GM12875 (cell line): ENCODE measurements at regions not wholly inside any gene's neighbourhood (a gene's known extent, or its start where the extent isn't known, plus 50 kb on each side); places are given as distances from the start of the nearest gene placed in this dataset.

Experiments used
- H3K4me3 ChIP-seq: one replicate; pipeline ENCODE4 v1.5.1; 2011; ENCODE audit warnings: low read depth, low read length, control low read depth
- CTCF ChIP-seq: IDR thresholded peaks from 2 replicates; pipeline ENCODE4 v1.5.1; 2011; ENCODE audit warnings: low read depth, mild to moderate bottlenecking, control low read depth, inconsistent platforms, low read length, moderate library complexity, borderline replicate concordance; ENCODE audit not compliant: insufficient read depth

- TF ChIP-seq CTCF, result no peak
- no peak overlapping the region for H3K4me3 ChIP-seq
These were observed 92.0 kb upstream of the SIM2 start for GRCh38 chr21:36606983-36607325.

GRCh38 chr21:36608041-36608896 is 90.6 kb upstream of the SIM2 start:
- no peak for TF ChIP-seq CTCF
- H3K4me3 ChIP-seq, result no peak overlapping the region

DNA sequence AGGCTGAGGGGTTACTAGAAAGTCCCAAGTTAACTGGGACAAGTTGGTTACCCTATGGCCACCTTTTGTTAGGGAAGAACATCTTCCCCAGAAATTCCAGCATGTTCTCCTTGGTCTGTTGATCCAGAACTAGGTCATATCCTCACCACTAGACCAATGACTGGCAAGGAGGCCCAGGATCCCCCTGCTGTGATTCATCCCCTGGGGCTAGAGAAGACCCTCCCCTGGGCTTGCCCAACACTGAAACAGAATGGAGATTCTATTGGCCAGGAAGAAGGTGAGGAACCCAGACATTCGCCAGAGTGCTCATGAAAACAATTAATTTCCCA is 90.1 kb upstream of the SIM2 start:
- no peak overlapping the region for H3K4me3 ChIP-seq
- TF ChIP-seq CTCF, result no peak

DNA sequence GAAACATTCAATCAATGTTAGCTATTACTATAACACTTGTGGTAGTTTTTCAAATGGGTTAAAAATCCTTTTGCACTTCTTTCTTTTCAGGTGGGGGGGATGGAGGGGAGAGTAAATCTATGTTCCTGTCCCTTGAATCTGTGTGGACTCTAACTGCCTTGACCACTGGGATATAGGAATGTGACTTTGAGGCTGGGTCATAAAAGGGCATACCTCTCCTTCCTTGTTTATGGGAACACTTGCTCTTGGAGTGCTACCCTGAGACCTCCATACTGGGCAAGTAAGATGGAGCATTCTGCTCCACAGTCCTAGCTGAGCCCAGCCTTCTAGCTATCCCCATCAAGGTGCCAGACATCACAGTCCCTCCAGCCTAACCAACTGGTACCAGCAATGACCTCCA is 89.3 kb upstream of the SIM2 start:
- TF ChIP-seq CTCF, result no peak
- no peak overlapping the region for H3K4me3 ChIP-seq

DNA sequence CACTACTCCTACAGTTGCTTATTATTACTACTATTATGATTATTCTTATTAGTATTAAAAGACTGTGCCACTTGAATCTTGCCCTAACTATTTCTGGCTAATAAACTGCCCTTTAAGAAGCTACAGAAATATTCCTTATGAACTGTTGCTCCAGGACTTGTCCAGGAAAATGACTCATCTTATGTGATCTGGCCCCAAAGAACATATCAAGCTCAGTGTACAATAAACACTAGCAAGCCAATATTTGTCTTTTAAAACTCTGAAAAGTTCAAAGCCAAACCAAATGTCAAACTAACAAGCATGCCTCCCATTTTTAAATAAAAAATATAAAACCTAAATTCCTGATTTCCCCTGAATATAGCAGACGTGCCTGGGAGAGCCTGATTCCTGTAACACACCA is 88.7 kb upstream of the SIM2 start:
- no peak overlapping the region for H3K4me3 ChIP-seq
- no peak for TF ChIP-seq CTCF

DNA sequence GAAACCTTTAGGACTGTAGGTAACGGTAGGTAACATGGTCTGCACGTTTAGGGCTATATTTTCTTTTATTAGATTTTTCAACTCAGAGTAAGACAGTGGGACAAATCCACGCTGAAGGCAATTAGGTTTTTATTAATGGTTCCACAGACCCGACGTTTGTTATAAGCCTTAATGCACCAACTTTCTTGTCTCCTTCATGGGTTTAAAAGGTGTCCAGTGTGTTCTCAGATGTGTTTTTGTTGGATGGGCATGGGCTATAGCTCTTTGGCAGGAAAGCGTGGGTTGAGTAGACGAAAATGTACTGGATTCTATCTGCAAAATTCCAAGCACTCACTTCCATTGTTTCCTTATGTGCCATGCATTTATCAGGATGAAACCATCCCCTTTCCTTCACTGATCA is 88.0 kb upstream of the SIM2 start:
- TF ChIP-seq CTCF, result no peak
- no peak overlapping the region for H3K4me3 ChIP-seq

- no peak for TF ChIP-seq CTCF
- no peak overlapping the region for H3K4me3 ChIP-seq
These were observed 87.5 kb upstream of the SIM2 start for GRCh38 chr21:36611379-36611778.
